GM21447 (cell line): ENCODE measurements at regions not wholly inside any gene's neighbourhood (a gene's known extent, or its start where the extent isn't known, plus 50 kb on each side); places are given as distances from the start of the nearest gene placed in this dataset.

Experiments
- ATAC-seq: cut with Tn5 transposase; IDR thresholded peaks from one replicate; pipeline ENCODE4 v1.9.1; 2021; ENCODE audit not compliant: unreplicated experiment

DNA sequence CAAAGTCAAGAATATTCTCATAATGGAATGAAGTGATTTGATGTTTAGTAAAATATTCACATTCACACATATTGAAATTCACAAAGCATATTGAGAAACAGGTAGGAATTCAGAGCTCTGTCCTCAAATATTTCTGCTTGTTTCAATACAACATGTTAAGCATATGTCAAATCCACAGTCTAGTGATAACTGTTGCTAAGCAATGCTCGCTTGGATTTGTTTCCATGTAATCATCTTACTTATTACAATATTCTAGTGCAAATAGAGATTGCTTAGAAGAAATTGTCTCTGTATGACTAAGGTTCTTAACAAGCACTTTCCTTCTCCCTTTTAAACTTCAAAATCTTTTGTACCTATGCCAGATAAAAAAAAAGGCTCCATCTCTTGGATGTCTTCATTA, 995.7 kb downstream of the CDH18 start:
- ATAC-seq = no peak

DNA sequence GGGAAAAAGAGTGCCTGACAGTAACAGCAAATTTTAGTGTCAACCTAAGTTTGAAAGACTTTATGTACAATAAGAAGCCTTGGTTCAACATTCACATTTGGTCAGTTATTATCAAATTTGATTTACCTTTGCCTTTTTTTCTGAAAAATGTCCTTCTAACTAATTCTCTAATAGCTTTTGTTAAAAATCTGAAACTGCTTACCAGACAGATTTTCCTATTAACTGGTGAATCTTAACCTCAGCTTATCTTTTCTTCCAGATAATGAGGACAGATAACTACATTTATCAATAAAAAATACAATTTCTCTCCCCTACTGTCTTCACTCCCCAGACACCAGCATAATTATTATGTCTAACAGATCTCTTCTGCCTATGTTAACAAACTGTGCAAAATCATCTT, 988.5 kb downstream of the CDH18 start:
- no peak for ATAC-seq

DNA sequence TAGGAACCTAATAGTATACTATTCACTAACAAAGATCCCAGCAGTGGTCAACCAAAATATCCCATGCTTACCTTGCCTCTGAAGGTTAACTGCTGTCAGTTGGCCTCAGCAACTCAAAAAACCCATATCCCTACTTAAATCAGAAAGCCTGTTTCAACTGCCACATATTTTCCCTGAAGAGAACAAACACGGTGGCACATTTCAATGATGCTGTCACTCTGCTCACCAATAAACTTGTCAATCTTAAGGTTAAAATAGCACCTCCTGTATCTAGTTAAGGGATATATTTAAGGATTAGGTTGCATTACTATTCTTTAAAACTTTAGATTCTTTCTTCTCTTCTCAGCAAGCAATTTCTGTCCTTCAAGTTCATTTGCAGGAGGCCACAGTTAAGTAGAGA, 986.9 kb downstream of the CDH18 start:
- no peak for ATAC-seq

DNA sequence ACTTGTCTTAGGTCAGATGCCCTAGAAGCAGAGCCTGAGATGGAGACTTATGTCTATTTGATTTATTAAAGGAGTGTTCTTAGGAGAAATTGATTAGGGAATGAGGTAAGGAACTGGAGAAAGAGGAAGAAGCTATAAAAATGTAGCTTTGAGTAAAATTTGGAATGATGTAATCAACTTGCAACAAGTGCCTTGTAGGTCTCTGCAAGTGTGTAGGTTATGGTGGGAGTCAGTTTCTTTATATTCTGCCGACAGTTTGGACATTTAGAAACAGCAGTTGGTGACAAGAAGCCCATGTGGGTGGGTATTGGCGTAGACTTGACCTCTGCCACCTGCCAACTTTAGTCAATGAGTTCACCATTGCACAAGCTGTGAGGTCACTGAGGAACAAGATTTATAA, 986.5 kb downstream of the CDH18 start:
- ATAC-seq = no peak

DNA sequence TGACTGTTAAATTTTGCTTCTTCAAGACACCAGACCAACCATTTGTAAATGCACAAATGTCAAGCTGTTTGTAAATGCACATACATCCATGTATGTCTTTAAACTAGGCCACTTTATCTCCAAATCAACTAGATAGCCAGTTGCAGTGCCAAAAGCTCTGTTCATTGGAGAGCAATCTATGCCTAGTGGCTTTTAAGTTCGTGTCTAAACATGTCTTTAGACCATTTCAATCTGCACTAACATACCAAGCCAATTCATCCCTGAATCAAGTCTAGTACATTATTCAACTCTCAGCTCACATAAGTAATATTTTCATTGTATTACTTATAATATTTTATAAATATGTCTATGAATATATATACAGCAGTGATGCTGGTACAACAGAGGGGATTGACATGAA, 985.9 kb downstream of the CDH18 start:
- ATAC-seq = no peak

DNA sequence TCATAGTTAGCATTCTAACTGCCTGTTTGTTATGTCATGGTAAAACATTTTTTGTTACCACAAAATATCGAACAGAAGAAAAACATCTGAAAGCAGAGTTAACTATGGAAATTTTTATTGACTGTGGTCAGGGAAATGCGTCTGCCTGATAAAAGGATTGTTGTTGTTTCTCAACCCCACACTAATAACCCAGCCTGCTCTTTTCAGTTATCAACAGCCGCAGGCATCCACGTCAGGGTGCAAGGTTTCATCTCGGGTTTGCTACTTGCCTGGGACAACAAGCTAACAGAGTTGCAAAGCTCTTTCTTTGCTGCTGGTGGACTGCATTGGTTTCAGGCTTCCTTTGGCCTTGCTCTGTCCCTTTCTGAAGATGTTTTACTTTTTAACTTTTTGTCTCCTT, 969.2 kb downstream of the CDH18 start:
- ATAC-seq = no peak

DNA sequence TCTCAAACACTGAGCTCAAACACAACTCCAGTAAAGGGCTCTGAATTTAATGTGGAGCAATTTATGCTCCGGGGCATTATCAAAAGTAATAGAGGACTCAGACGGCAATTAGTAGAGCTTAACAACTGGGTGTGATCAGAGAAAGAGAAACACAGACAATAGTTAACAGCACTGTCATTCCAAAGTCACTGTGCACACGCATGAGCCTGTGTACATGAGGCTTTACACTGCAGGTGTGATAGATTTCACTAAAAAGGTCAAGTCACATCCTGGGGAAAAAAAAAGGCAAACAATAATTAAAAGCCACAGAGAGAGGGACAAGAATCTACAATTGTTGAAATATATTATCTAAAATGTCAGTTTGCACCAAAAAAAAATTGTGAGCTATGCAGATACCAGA, 956.5 kb downstream of the CDH18 start:
- ATAC-seq = no peak

DNA sequence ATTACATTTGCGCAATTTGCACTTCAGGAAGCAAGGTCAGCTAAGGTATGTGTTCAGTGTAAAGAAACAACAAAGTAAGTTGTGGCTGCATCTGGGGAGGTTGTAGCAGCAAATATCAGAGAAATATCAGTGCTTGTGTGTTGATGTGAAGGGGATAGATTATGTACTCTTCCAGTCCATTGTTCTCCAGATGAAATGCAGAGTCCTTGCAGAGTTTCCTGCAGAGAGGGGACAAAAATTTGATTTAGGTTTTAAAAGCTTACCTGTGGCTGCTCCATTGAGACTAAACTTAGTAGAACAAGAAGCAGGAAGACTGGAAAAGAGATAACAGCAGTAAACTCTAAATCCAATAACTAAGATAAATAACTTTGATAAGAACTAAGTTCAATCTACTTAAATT, 952.2 kb downstream of the CDH18 start:
- ATAC-seq = no peak

DNA sequence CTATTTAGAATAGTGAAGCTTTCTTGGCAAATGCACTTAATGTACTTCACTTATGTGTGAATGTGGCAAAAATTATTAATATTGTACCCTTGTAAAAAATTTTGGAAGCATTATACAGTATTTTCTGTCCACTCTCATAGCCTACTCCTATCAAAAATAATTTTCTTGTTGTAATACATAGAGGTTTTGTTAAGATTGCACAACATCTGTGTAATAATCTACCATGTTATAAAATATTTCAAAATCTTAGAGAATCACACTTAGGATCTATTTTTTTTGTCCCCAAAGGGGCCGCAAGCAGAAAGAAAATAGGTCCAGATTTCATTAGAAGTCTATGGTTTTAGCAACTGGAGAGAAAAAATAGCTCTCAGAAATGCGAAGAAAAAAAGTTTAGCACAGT, 945.9 kb downstream of the CDH18 start:
- no peak for ATAC-seq

DNA sequence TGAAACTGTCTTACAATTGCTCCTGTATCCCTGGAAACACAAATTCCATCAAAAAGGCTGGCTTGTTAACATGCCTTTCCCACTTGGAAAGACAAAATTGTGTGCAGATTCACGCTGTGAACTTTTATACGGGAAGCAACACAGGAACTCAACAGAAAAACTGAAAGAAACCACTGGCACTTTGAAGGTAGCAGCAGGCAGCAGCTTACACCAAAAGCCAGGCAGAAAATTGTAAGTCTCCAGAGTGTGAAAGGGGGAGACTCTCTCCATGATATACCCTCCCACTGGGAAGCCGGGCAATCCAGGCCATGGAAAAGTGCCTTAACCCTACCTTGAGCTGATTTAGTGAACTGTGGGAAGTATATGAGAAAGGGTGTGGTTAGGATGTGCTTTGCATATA, 943.7 kb downstream of the CDH18 start:
- no peak for ATAC-seq

DNA sequence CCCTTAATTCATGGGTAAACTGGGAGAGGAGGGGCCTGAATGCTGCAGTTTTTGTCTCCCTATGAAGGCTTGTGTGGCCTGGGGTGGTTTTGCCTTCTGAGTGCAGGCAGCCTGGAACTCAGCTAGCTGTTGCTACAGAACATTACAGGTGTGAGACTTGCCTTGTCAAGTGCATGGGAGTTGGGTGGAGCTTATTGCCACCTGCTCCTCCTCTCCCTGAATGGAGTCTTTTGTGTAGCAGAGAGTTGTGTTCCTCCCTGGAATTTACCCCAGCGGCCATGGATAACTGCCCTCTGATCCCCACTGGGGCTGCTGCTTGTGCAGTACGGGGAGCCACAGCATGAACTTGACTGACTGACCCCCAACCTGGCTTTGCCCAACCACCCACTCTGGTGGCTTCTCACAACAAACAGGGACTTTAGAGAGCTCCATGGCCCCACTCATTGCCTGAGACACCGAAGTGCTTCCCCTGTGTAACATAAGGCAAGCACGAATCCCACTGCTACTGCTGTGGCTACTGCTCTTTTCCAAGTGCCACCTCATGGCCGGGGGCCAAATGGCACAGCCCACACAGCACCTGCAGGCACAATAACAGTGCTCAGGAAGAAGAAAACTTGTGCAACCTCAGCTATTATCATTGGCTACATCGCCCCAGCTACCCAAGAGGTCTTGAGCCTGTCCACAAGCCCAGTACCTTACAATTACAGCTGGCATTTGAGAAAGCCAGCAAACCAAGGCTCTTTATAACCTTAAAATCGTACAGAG, 942.9 kb downstream of the CDH18 start:
- ATAC-seq = no peak

DNA sequence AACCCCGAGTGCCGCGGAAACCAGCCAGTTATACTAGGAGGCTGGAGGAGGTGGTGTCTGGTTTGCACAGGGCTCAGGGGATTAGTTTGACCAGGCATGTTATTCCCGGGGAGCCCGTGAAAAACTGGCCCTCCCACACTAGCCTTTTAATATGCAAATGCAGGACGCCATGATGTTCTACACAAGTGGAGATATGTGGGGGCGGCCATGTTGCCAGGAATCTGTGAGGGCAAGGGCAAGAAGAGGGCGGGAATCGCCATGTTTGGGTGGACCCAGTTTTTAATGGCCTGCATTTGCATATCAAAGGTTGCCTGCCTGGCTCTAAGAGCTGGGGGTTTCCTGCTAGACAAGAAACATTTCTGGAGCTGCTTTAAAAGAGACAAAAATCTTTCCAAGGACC, 940.7 kb downstream of the CDH18 start:
- ATAC-seq = no peak

DNA sequence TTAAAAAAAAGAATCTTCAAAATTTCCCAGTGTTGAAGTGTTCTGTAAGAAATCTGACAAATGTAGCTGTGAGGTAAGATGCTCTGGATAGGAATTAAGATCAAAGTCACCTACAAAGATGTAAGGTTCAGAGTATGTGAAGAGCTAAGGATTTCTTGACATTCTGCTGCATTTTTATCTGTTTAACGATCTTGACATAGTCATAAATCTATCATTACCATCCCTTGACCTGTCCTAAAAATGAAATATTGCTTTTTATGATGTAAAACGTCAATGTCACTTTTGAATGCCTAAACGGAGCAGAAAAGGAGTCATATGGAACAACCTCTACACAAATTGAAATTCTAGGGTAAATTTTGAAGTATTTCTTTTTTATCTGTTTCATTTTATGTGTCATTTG, 939.3 kb downstream of the CDH18 start:
- no peak for ATAC-seq

DNA sequence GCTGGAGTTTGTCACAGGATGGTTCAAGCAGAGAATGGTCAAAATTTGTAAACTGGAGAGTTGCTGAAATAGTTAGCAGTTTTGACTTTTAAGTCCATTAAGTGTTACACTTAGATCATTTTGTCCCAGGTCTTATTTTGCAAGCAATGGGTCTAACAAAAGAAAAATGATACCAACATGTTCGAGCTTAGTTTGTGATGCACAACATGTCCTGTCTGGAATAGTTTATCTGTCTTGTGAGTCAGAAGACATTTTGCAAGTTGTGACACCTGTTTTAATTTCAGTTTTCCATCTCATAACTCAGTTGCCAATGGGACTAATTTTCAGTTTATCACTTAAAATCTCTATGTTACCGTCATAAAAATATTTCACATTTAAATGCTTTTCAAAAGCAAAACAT, 929.8 kb downstream of the CDH18 start:
- ATAC-seq = no peak

DNA sequence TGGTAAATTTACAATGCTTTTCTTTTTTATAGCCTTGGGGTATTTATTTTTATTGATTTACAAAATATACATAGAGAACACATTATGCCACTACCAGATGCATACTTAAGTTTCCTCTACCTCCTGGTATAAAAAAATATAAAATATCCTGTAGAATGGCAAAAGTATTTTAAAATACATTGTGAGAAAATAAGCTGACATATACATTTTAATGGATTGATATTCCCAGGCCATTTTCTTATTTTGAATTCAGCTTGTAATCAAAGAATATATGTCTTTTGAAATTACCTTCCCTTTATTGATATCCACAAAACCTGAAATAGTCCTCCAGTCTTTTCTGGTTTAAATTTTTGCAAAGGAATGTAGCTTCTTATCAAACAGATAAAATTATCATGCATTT, 923.9 kb downstream of the CDH18 start:
- no peak for ATAC-seq

DNA sequence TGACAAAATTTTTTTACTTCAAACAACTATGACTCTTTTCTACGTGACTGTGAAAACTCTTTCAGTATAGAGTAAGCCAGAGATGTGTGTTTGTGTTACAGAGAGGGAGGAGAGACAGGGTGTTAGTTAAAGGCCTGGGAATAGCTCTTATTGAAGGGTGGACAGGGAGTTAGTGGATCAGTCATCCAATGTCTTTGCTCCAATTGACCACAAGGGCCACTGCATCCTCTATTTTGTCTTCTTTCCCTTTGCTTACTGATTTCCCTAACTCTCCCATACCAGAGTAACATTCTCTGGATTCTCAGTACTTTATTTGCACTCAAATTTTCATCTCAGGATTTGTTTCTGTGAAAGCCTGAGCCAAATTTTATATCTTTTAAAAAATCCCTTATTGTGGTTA, 920.3 kb downstream of the CDH18 start:
- no peak for ATAC-seq

DNA sequence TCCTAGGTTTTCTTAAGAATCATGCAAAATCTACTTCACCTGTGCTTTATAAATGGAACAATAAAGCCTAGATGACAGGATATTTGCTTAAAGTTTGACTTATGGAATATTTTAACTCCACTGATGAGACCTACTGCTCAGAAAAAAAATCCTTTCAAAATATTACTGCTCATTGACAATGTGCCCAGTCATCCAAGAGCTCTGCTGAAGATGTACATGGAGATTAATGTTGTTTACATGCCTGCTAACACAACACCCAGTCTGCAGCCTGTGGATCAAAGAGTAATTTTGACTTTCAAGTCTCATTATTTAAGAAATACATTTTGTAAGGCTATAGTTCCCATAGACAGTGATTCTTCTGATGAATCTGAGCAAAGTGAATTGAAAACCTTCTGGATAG, 889.6 kb downstream of the CDH18 start:
- ATAC-seq = no peak

DNA sequence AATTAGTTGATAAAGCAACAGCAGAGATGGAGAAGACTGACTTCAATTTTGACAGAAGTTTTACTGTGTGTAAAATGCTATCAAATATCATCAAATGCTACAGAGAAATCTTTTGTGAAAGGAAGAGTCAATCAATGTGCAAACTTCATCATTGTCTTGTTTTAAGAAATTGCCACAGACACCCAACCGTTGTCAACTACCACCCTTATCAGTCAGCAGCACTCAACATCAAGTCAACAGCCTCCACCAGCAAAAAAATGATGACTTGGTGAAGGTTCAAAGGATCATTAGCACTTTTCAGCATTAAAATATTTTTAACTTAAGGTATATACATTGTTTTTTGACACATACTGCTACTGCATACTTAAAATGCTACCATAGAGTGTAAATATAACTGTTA, 888.8 kb downstream of the CDH18 start:
- no peak for ATAC-seq

DNA sequence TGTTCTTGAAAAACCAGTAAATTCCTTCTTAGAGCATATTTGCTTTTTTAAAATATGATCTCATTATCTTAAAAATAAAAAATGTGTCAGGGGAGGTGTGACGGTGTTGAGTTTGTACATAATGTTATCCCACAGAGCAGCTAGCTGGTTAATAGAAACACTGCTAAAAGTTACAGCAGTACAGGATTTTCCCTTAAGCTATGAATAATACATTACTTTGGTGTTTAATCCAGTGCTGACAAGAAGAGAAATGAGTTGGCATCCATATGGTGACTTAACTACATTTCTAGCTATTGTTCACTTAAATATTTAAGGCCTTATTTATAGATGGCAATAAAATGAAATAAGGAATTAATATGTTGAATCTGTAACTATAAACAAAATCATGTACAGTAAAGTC, 883.1 kb downstream of the CDH18 start:
- no peak for ATAC-seq

DNA sequence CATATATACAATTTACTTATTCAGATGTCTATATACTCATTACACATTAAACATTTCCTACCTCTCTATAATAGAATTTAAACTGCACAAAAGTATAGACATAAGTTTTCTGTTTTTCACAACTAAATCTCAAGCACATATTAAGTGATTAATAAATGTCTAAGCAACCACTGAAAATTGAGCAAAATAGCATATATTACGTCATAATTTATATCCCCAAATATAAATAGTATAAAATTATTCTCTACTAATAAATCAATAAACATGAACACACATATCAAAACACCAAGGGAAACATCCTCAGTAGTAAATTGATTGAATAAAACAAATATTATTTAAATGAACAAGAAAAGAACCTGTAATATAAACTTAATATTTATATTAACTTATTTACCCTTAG, 865.1 kb downstream of the CDH18 start:
- ATAC-seq = no peak

DNA sequence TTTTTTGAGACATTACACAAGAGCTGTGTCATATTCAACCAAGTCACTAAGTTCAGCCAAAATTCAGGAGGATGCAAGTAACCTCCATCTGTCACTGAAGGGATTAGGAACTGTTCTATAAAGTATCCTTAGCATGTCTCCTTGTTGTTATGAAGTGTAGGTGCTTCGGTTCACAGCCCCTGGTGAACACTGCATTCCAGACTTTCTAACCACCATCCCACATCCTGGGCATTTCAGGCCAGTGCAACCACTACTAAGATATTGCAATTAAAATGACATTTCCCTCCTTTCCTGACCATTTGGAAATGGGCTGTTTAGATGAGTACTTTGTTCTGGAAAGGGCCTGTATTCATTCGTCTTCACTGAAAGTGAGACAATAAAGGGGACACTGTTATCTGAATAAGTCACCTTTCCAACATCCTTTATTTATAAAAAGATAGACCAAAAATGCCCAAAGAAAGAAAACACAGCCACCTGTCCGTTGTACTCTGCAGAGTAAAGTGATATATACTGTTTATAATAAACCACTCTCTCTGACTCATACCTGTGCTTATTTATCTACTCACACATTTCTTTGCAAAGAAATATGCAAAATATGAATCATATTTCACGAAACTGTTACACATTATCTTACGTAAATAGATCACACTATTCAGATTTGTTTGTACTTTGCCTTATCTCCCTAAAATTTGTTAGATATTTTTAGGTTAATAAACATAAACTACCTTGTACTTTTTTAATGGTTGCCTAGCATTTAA, 861.9 kb downstream of the CDH18 start:
- ATAC-seq = no peak

DNA sequence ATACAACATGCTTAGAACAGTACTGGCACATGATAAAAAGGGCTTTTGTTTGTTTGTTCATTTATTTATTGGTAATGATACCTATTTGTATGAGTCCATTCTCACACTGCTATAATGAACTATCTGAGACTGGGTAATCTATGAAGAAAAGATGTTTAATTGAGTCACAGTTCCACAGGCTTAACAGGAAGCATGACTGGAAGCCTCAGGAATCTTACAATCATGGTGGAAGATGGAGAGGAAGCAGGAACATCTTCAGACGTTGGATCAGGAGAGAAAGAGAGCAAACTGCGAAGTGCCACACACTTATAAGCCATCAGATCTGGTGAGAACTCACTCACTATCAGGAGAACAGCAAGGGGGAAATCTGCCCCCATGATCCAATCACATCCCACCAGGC, 847.7 kb downstream of the CDH18 start:
- ATAC-seq = no peak
